Mucosa of stomach (tissue), 1 donor: ENCODE measurements at regions not wholly inside any gene's neighbourhood (a gene's known extent, or its start where the extent isn't known, plus 50 kb on each side); places are given as distances from the start of the nearest gene placed in this dataset.

Experiments used
- H3K27me3 ChIP-seq: one replicate; pipeline ENCODE4 v1.7.0; 2013; ENCODE audit warnings: mild to moderate bottlenecking, low read length; ENCODE audit not compliant: control insufficient read depth, insufficient read depth
- H3K36me3 ChIP-seq: one replicate; pipeline ENCODE4 v1.7.0; 2013; ENCODE audit warnings: low read length; ENCODE audit not compliant: control insufficient read depth, insufficient read depth
- H3K4me1 ChIP-seq: one replicate; pipeline ENCODE4 v1.7.0; 2013; ENCODE audit warnings: mild to moderate bottlenecking, low read length; ENCODE audit not compliant: control insufficient read depth, insufficient read depth
- H3K4me3 ChIP-seq: one replicate; pipeline ENCODE4 v1.7.0; 2013; ENCODE audit warnings: low read length
- H3K9ac ChIP-seq: one replicate; pipeline ENCODE4 v1.7.0; 2013; ENCODE audit warnings: mild to moderate bottlenecking, low read length, moderate library complexity
- H3K9me3 ChIP-seq: one replicate; pipeline ENCODE4 v1.7.0; 2013; ENCODE audit warnings: mild to moderate bottlenecking, low read length, moderate library complexity; ENCODE audit not compliant: control insufficient read depth
- donor health status: Pancreatic carcinoma.

GRCh38 chr2:67499989-67500388 lies 102.9 kb downstream of the ETAA1 start:
- no peaks in the 10 kb centered on the region for H3K36me3 ChIP-seq
- H3K4me3 ChIP-seq: no peak overlapping the region
- H3K4me1 ChIP-seq: no peaks in the 10 kb centered on the region
- H3K9ac ChIP-seq: no peak overlapping the region
- H3K9me3 ChIP-seq: no peaks in the 10 kb centered on the region
- H3K27me3 ChIP-seq: no peaks in the 10 kb centered on the region

- H3K27me3 ChIP-seq: no peaks in the 10 kb centered on the region
- no peaks in the 10 kb centered on the region for H3K9me3 ChIP-seq
- no peak overlapping the region for H3K9ac ChIP-seq
- no peaks in the 10 kb centered on the region for H3K4me1 ChIP-seq
- H3K4me3 ChIP-seq: no peak overlapping the region
- H3K36me3 ChIP-seq: no peaks in the 10 kb centered on the region
Measured at GRCh38 chr2:67500541-67500940, 103.4 kb downstream of the ETAA1 start.

- Histone ChIP-seq H3K4me1 (no peaks in the 10 kb centered on the region), H3K9me3 (no peaks in the 10 kb centered on the region), H3K27me3 (no peaks in the 10 kb centered on the region), H3K9ac (no peak overlapping the region), H3K4me3 (no peak overlapping the region), H3K36me3 (no peaks in the 10 kb centered on the region)
Measured at GRCh38 chr2:67502346-67503065, 105.4 kb downstream of the ETAA1 start.

- Histone ChIP-seq H3K9me3 (no peaks in the 10 kb centered on the region), H3K36me3 (no peaks in the 10 kb centered on the region), H3K27me3 (no peaks in the 10 kb centered on the region), H3K4me3 (no peak overlapping the region), H3K4me1 (no peaks in the 10 kb centered on the region), H3K9ac (no peak overlapping the region)
Measured at GRCh38 chr2:67503066-67503795, 106.1 kb downstream of the ETAA1 start.

- H3K27me3 ChIP-seq: no peaks in the 10 kb centered on the region
- no peak overlapping the region for H3K4me3 ChIP-seq
- H3K4me1 ChIP-seq: no peaks in the 10 kb centered on the region
- H3K9me3 ChIP-seq: no peaks in the 10 kb centered on the region
- H3K36me3 ChIP-seq: no peaks in the 10 kb centered on the region
- H3K9ac ChIP-seq: no peak overlapping the region
Measured at GRCh38 chr2:67510745-67511144, 113.6 kb downstream of the ETAA1 start.

- H3K36me3 ChIP-seq: no peaks in the 10 kb centered on the region
- H3K9ac ChIP-seq: no peak overlapping the region
- H3K9me3 ChIP-seq: no peaks in the 10 kb centered on the region
- no peak overlapping the region for H3K4me3 ChIP-seq
- no peaks in the 10 kb centered on the region for H3K27me3 ChIP-seq
- H3K4me1 ChIP-seq: no peaks in the 10 kb centered on the region
Measured at GRCh38 chr2:67514515-67514914, 117.4 kb downstream of the ETAA1 start.

- Histone ChIP-seq H3K4me1 (no peaks in the 10 kb centered on the region), H3K4me3 (no peak overlapping the region), H3K9me3 (no peaks in the 10 kb centered on the region), H3K9ac (no peak overlapping the region), H3K27me3 (no peaks in the 10 kb centered on the region), H3K36me3 (no peaks in the 10 kb centered on the region)
Measured at GRCh38 chr2:67515056-67515455, 117.9 kb downstream of the ETAA1 start.

- Histone ChIP-seq H3K9ac (no peak overlapping the region), H3K36me3 (no peaks in the 10 kb centered on the region), H3K9me3 (no peaks in the 10 kb centered on the region), H3K4me3 (no peak overlapping the region), H3K4me1 (no peaks in the 10 kb centered on the region), H3K27me3 (no peaks in the 10 kb centered on the region)
Measured at GRCh38 chr2:67515538-67515937, 118.4 kb downstream of the ETAA1 start.

- no peaks in the 10 kb centered on the region for H3K36me3 ChIP-seq
- H3K9ac ChIP-seq: no peak overlapping the region
- H3K9me3 ChIP-seq: no peaks in the 10 kb centered on the region
- no peaks in the 10 kb centered on the region for H3K4me1 ChIP-seq
- H3K4me3 ChIP-seq: no peak overlapping the region
- no peaks in the 10 kb centered on the region for H3K27me3 ChIP-seq
Measured at GRCh38 chr2:67516362-67516761, 119.2 kb downstream of the ETAA1 start.

- H3K9ac ChIP-seq: no peak overlapping the region
- no peak overlapping the region for H3K4me3 ChIP-seq
- H3K4me1 ChIP-seq: no peaks in the 10 kb centered on the region
- no peaks in the 10 kb centered on the region for H3K27me3 ChIP-seq
- H3K36me3 ChIP-seq: no peaks in the 10 kb centered on the region
- H3K9me3 ChIP-seq: no peaks in the 10 kb centered on the region
Measured at GRCh38 chr2:67516899-67517530, 119.9 kb downstream of the ETAA1 start.

- Histone ChIP-seq H3K9me3 (no peaks in the 10 kb centered on the region), H3K27me3 (no peaks in the 10 kb centered on the region), H3K36me3 (no peaks in the 10 kb centered on the region), H3K9ac (no peak overlapping the region), H3K4me1 (peaks cover 6% of the 10 kb centered on the region), H3K4me3 (no peak overlapping the region)
Measured at GRCh38 chr2:67522148-67522547, 125.0 kb downstream of the ETAA1 start.

GRCh38 chr2:67524213-67524612 lies 127.1 kb downstream of the ETAA1 start:
- H3K27me3 ChIP-seq: no peaks in the 10 kb centered on the region
- H3K9ac ChIP-seq: no peak overlapping the region
- H3K4me1 ChIP-seq: peaks cover 6% of the 10 kb centered on the region
- H3K4me3 ChIP-seq: no peak overlapping the region
- no peaks in the 10 kb centered on the region for H3K36me3 ChIP-seq
- no peaks in the 10 kb centered on the region for H3K9me3 ChIP-seq
